ENCODE measurements at regions not wholly inside any gene's neighbourhood (a gene's known extent, or its start where the extent isn't known, plus 50 kb on each side); places are given as distances from the start of the nearest gene placed in this dataset.

- Histone ChIP-seq H3K9ac (ENCODE audit: low read length in 5 of 5) (no peak overlapping the region), H3K9me3 (ENCODE audit: control insufficient read depth in 5 of 5, low read length in 5 of 5) (peaks cover 0 to 11% (median 0%) of the 10 kb centered on the region in 5 donors), H3K27me3 (ENCODE audit: control insufficient read depth in 5 of 5, insufficient read depth in 4 of 5, low read length in 5 of 5) (peaks cover 0 to 3% (median 0%) of the 10 kb centered on the region in 5 donors), H3K4me3 (ENCODE audit: low read depth in 1 of 5, low read length in 5 of 5) (no peak overlapping the region), H3K36me3 (ENCODE audit: control insufficient read depth in 5 of 5, insufficient read depth in 5 of 5, low read length in 5 of 5) (no peaks in the 10 kb centered on the region), H3K27ac (ENCODE audit: low read depth, low read length) (no peak overlapping the region), H3K4me1 (ENCODE audit: control insufficient read depth in 5 of 5, insufficient read depth in 5 of 5, low read length in 5 of 5) (peaks cover 0 to 7% (median 0%) of the 10 kb centered on the region in 5 donors)
Observed at GRCh38 chr5:155250596-155250995, 237.0 kb downstream of the KIF4B start.

- Histone ChIP-seq H3K4me1 (ENCODE audit: control insufficient read depth in 5 of 5, insufficient read depth in 5 of 5, low read length in 5 of 5) (peaks cover 0 to 7% (median 0%) of the 10 kb centered on the region in 5 donors), H3K36me3 (ENCODE audit: control insufficient read depth in 5 of 5, insufficient read depth in 5 of 5, low read length in 5 of 5) (no peaks in the 10 kb centered on the region), H3K27me3 (ENCODE audit: control insufficient read depth in 5 of 5, insufficient read depth in 4 of 5, low read length in 5 of 5) (no peaks in the 10 kb centered on the region), H3K9me3 (ENCODE audit: control insufficient read depth in 5 of 5, low read length in 5 of 5) (peaks cover 0 to 5% (median 0%) of the 10 kb centered on the region in 5 donors), H3K27ac (ENCODE audit: low read depth, low read length) (no peak overlapping the region), H3K4me3 (ENCODE audit: low read depth in 1 of 5, low read length in 5 of 5) (no peak overlapping the region), H3K9ac (ENCODE audit: low read length in 5 of 5) (no peak overlapping the region)
Observed at GRCh38 chr5:155252025-155252424, 238.5 kb downstream of the KIF4B start.

GRCh38 chr5:155252717-155253116 lies 239.2 kb downstream of the KIF4B start:
- no peak overlapping the region for H3K27ac ChIP-seq (ENCODE audit: low read depth, low read length)
- H3K27me3 ChIP-seq (ENCODE audit: control insufficient read depth in 5 of 5, insufficient read depth in 4 of 5, low read length in 5 of 5): no peaks in the 10 kb centered on the region
- no peak overlapping the region for H3K4me3 ChIP-seq (ENCODE audit: low read depth in 1 of 5, low read length in 5 of 5)
- H3K4me1 ChIP-seq (ENCODE audit: control insufficient read depth in 5 of 5, insufficient read depth in 5 of 5, low read length in 5 of 5): peaks cover 0 to 7% (median 0%) of the 10 kb centered on the region in 5 donors
- H3K36me3 ChIP-seq (ENCODE audit: control insufficient read depth in 5 of 5, insufficient read depth in 5 of 5, low read length in 5 of 5): no peaks in the 10 kb centered on the region
- no peak overlapping the region for H3K9ac ChIP-seq (ENCODE audit: low read length in 5 of 5)
- H3K9me3 ChIP-seq (ENCODE audit: control insufficient read depth in 5 of 5, low read length in 5 of 5): peaks cover 0 to 3% (median 0%) of the 10 kb centered on the region in 5 donors

GRCh38 chr5:155254399-155254798 lies 240.8 kb downstream of the KIF4B start:
- Histone ChIP-seq H3K36me3 (ENCODE audit: control insufficient read depth in 5 of 5, insufficient read depth in 5 of 5, low read length in 5 of 5) (no peaks in the 10 kb centered on the region), H3K4me3 (ENCODE audit: low read depth in 1 of 5, low read length in 5 of 5) (no peak overlapping the region), H3K9ac (ENCODE audit: low read length in 5 of 5) (no peak overlapping the region), H3K9me3 (ENCODE audit: control insufficient read depth in 5 of 5, low read length in 5 of 5) (no peaks in the 10 kb centered on the region), H3K27ac (ENCODE audit: low read depth, low read length) (no peak overlapping the region), H3K4me1 (ENCODE audit: control insufficient read depth in 5 of 5, insufficient read depth in 5 of 5, low read length in 5 of 5) (peaks cover 0 to 5% (median 0%) of the 10 kb centered on the region in 5 donors), H3K27me3 (ENCODE audit: control insufficient read depth in 5 of 5, insufficient read depth in 4 of 5, low read length in 5 of 5) (no peaks in the 10 kb centered on the region)

DNA sequence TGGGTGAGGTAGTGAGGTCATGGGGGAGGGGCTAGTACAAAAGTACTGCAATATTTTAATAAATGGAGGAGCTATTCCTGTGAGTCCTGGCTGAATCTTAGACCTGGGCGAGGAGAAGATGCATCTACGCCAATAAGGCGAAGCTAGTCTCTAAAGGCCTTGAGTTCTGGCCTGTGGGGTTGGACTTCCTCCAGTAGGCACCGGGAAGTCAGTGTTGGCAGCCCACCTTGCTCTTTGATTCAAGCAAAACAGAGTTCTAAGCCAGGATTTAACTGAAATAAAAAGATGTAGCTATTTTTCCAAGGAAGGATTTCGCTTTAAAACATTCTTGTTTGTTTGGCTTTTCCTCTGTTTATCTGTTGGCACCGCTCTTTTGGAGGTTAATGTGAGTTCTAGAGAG lies 244.6 kb downstream of the KIF4B start:
- H3K9me3 ChIP-seq (ENCODE audit: control insufficient read depth in 5 of 5, low read length in 5 of 5): no peaks in the 10 kb centered on the region
- H3K27me3 ChIP-seq (ENCODE audit: control insufficient read depth in 5 of 5, insufficient read depth in 4 of 5, low read length in 5 of 5): peaks cover 0 to 2% (median 0%) of the 10 kb centered on the region in 5 donors
- H3K4me1 ChIP-seq (ENCODE audit: control insufficient read depth in 5 of 5, insufficient read depth in 5 of 5, low read length in 5 of 5): no peaks in the 10 kb centered on the region
- H3K9ac ChIP-seq (ENCODE audit: low read length in 5 of 5): no peak overlapping the region
- H3K4me3 ChIP-seq (ENCODE audit: low read depth in 1 of 5, low read length in 5 of 5): no peak overlapping the region
- no peak overlapping the region for H3K27ac ChIP-seq (ENCODE audit: low read depth, low read length)
- H3K36me3 ChIP-seq (ENCODE audit: control insufficient read depth in 5 of 5, insufficient read depth in 5 of 5, low read length in 5 of 5): no peaks in the 10 kb centered on the region

GRCh38 chr5:155259648-155260047 lies 246.1 kb downstream of the KIF4B start:
- H3K4me1 ChIP-seq (ENCODE audit: control insufficient read depth in 5 of 5, insufficient read depth in 5 of 5, low read length in 5 of 5): no peaks in the 10 kb centered on the region
- H3K27me3 ChIP-seq (ENCODE audit: control insufficient read depth in 5 of 5, insufficient read depth in 4 of 5, low read length in 5 of 5): peaks cover 0 to 2% (median 0%) of the 10 kb centered on the region in 5 donors
- H3K36me3 ChIP-seq (ENCODE audit: control insufficient read depth in 5 of 5, insufficient read depth in 5 of 5, low read length in 5 of 5): no peaks in the 10 kb centered on the region
- H3K4me3 ChIP-seq (ENCODE audit: low read depth in 1 of 5, low read length in 5 of 5): no peak overlapping the region
- H3K9ac ChIP-seq (ENCODE audit: low read length in 5 of 5): no peak overlapping the region
- no peak overlapping the region for H3K27ac ChIP-seq (ENCODE audit: low read depth, low read length)
- H3K9me3 ChIP-seq (ENCODE audit: control insufficient read depth in 5 of 5, low read length in 5 of 5): no peaks in the 10 kb centered on the region

- Histone ChIP-seq H3K4me3 (ENCODE audit: low read depth in 1 of 5, low read length in 5 of 5) (no peak overlapping the region), H3K9me3 (ENCODE audit: control insufficient read depth in 5 of 5, low read length in 5 of 5) (no peaks in the 10 kb centered on the region), H3K27ac (ENCODE audit: low read depth, low read length) (no peak overlapping the region), H3K9ac (ENCODE audit: low read length in 5 of 5) (no peak overlapping the region), H3K36me3 (ENCODE audit: control insufficient read depth in 5 of 5, insufficient read depth in 5 of 5, low read length in 5 of 5) (no peaks in the 10 kb centered on the region), H3K4me1 (ENCODE audit: control insufficient read depth in 5 of 5, insufficient read depth in 5 of 5, low read length in 5 of 5) (no peaks in the 10 kb centered on the region), H3K27me3 (ENCODE audit: control insufficient read depth in 5 of 5, insufficient read depth in 4 of 5, low read length in 5 of 5) (peaks cover 0 to 4% (median 0%) of the 10 kb centered on the region in 5 donors)
Observed at GRCh38 chr5:155260798-155261197, 247.2 kb downstream of the KIF4B start.

GRCh38 chr5:155263381-155263780 lies 249.8 kb downstream of the KIF4B start:
- Histone ChIP-seq H3K4me1 (ENCODE audit: control insufficient read depth in 5 of 5, insufficient read depth in 5 of 5, low read length in 5 of 5) (no peaks in the 10 kb centered on the region), H3K9me3 (ENCODE audit: control insufficient read depth in 5 of 5, low read length in 5 of 5) (no peaks in the 10 kb centered on the region), H3K36me3 (ENCODE audit: control insufficient read depth in 5 of 5, insufficient read depth in 5 of 5, low read length in 5 of 5) (no peaks in the 10 kb centered on the region), H3K9ac (ENCODE audit: low read length in 5 of 5) (no peak overlapping the region), H3K27me3 (ENCODE audit: control insufficient read depth in 5 of 5, insufficient read depth in 4 of 5, low read length in 5 of 5) (peaks cover 0 to 4% (median 0%) of the 10 kb centered on the region in 5 donors), H3K27ac (ENCODE audit: low read depth, low read length) (no peak overlapping the region), H3K4me3 (ENCODE audit: low read depth in 1 of 5, low read length in 5 of 5) (no peak overlapping the region)

DNA sequence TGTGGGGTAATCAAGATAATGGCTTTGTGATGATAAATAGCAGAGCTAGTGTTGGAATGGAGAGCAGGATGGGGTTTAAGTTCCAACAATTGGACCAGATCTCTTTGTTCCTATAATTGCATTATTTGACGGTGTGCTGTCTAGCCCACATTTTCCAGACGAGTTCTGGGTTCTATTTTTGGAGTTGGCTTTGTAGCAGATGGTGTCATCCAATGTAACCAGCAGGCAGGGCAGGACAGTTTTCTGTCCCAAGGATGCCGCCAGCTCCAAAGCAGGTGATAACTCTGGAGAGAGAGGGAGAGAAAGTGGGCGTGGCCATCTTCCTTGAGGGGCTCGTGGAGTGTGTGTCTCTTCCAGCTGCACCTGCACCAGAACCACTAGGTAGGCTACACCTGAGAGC lies 251.3 kb downstream of the KIF4B start:
- Histone ChIP-seq H3K9me3 (ENCODE audit: control insufficient read depth in 5 of 5, low read length in 5 of 5) (no peaks in the 10 kb centered on the region), H3K36me3 (ENCODE audit: control insufficient read depth in 5 of 5, insufficient read depth in 5 of 5, low read length in 5 of 5) (no peaks in the 10 kb centered on the region), H3K27ac (ENCODE audit: low read depth, low read length) (no peak overlapping the region), H3K9ac (ENCODE audit: low read length in 5 of 5) (no peak overlapping the region), H3K27me3 (ENCODE audit: control insufficient read depth in 5 of 5, insufficient read depth in 4 of 5, low read length in 5 of 5) (peaks cover 0 to 4% (median 0%) of the 10 kb centered on the region in 5 donors), H3K4me1 (ENCODE audit: control insufficient read depth in 5 of 5, insufficient read depth in 5 of 5, low read length in 5 of 5) (no peaks in the 10 kb centered on the region), H3K4me3 (ENCODE audit: low read depth in 1 of 5, low read length in 5 of 5) (no peak overlapping the region)

DNA sequence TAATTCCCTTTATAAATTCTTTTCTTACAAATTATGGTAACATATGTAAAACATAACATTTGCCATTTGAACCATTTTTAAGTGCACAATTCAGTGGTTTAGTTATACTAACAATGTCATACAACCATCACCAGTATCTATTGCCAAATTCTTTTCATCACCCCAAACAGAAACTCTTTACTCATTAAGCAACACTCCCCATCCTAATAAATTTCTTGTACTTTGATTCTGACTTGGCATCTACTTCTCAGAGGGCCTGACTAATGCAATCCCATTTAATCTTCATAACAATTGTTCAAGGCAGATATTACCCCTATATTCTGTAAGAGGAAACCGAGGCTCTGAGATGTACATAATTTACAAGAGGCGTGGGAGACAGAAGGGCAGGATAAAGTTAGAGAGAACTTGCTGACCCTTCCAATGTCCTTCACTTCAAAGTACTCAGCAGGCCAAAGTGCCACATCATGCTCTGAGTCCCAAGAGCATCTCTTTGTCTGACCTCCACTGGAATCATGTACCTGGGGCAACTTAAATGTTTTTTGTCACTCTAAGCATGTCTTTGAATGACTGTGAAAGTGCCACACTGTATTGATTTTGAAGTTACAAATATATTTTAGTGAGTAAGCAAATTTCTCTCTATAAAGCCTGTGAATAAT lies 255.3 kb downstream of the KIF4B start:
- Histone ChIP-seq H3K4me3 (ENCODE audit: low read depth in 1 of 5, low read length in 5 of 5) (no peak overlapping the region), H3K4me1 (ENCODE audit: control insufficient read depth in 5 of 5, insufficient read depth in 5 of 5, low read length in 5 of 5) (peaks cover 0 to 1% (median 0%) of the 10 kb centered on the region in 5 donors), H3K36me3 (ENCODE audit: control insufficient read depth in 5 of 5, insufficient read depth in 5 of 5, low read length in 5 of 5) (no peaks in the 10 kb centered on the region), H3K27ac (ENCODE audit: low read depth, low read length) (no peak overlapping the region), H3K9ac (ENCODE audit: low read length in 5 of 5) (no peak overlapping the region), H3K27me3 (ENCODE audit: control insufficient read depth in 5 of 5, insufficient read depth in 4 of 5, low read length in 5 of 5) (peaks cover 0 to 4% (median 0%) of the 10 kb centered on the region in 5 donors), H3K9me3 (ENCODE audit: control insufficient read depth in 5 of 5, low read length in 5 of 5) (no peaks in the 10 kb centered on the region)

All from subcutaneous abdominal adipose tissue (tissue), 5 donors.